Gastrocnemius medialis (tissue), 4 donors: ENCODE measurements at regions not wholly inside any gene's neighbourhood (a gene's known extent, or its start where the extent isn't known, plus 50 kb on each side); places are given as distances from the start of the nearest gene placed in this dataset.

Experiments used
- CTCF ChIP-seq, 5 experiments: fragments of 450-650 bp in 3 of 5; fragments of 200-600 bp in 2 of 5; sonication (generic) in 2 of 5; IDR thresholded peaks in 4 of 5; conservative IDR thresholded peaks in 1 of 5; 1 replicate in 4 of 5; 2 replicates in 1 of 5; pipeline ENCODE4 v1.5.1; 2016 to 2019; ENCODE audit warnings: antibody characterized with exemption in 5 of 5, mild to moderate bottlenecking in 3 of 5, moderate library complexity in 3 of 5
- POLR2A ChIP-seq, 2 donors: fragments of 450-650 bp; IDR thresholded peaks; one replicate each; pipeline ENCODE4 v1.6.1; 2017; ENCODE audit warnings: antibody characterized with exemption in 2 of 2, mild to moderate bottlenecking in 2 of 2, moderate library complexity in 2 of 2

GRCh38 chr16:51442141-51442870 is 291.2 kb upstream of the SALL1 start:
- TF ChIP-seq CTCF (IDR thresholded peaks at IDR 0.05 in 4 of 5, conservative IDR thresholded peaks at IDR 0.05 in 1 of 5) = no peak
- no peak for TF ChIP-seq POLR2A (IDR thresholded peaks at IDR 0.05)
